ENCODE measurements at regions not wholly inside any gene's neighbourhood (a gene's known extent, or its start where the extent isn't known, plus 50 kb on each side); places are given as distances from the start of the nearest gene placed in this dataset.

GRCh38 chr18:66043009-66043408, 292.2 kb downstream of the CDH7 start:
- H3K18ac ChIP-seq (ENCODE audit: low read length), result no peak overlapping the region
- WGBS (ENCODE audit: extremely low coverage, insufficient coverage, insufficient read length), result no CpG with 5 or more reads among the region's 2 CpGs
- H2AK5ac ChIP-seq (ENCODE audit: low read length), result no peak overlapping the region
- H3K4me2 ChIP-seq (ENCODE audit: low read length), result no peak overlapping the region
- no peak overlapping the region for H3K4ac ChIP-seq (ENCODE audit: low read depth, low read length)
- H2AFZ ChIP-seq (ENCODE audit: insufficient read depth, low read length, poor library complexity), result no peak overlapping the region
- H3K4me3 ChIP-seq (ENCODE audit: low read depth, low read length), result no peak overlapping the region
- no peaks in the 10 kb centered on the region for H3K27me3 ChIP-seq (ENCODE audit: insufficient read depth, low read length)
- no peaks in the 10 kb centered on the region for H3K4me1 ChIP-seq (ENCODE audit: control insufficient read depth in 1 of 2, insufficient read depth in 2 of 2, low read length in 2 of 2)
- H3K9me3 ChIP-seq (ENCODE audit: insufficient read depth, low read depth, low read length), result no peaks in the 10 kb centered on the region
- no peak overlapping the region for H4K12ac ChIP-seq (ENCODE audit: low read depth, low read length)
- H3K14ac ChIP-seq (ENCODE audit: low read length), result no peak overlapping the region
- no peak overlapping the region for H3K9ac ChIP-seq (ENCODE audit: low read length)
- no peak overlapping the region for H4K91ac ChIP-seq (ENCODE audit: low read depth, low read length)
- H2BK12ac ChIP-seq (ENCODE audit: low read length), result no peak overlapping the region
- no peaks in the 10 kb centered on the region for H3K36me3 ChIP-seq (ENCODE audit: control insufficient read depth in 1 of 2, insufficient read depth in 2 of 2, low read length in 2 of 2)
- no peak for DNase-seq
- no peak overlapping the region for H2BK5ac ChIP-seq (ENCODE audit: low read depth, low read length, poor library complexity)
- H3K23ac ChIP-seq (ENCODE audit: low read length), result no peak overlapping the region
- H4K8ac ChIP-seq (ENCODE audit: low read depth, low read length), result no peak overlapping the region
- no peaks in the 10 kb centered on the region for H3K79me2 ChIP-seq (ENCODE audit: control insufficient read depth, insufficient read depth, low read length, poor library complexity)
- no peaks in the 10 kb centered on the region for H3K79me1 ChIP-seq (ENCODE audit: low read length)
- H2BK120ac ChIP-seq (ENCODE audit: insufficient read depth, low read length, poor library complexity), result no peak overlapping the region
- no peak overlapping the region for H3K27ac ChIP-seq (ENCODE audit: low read depth, low read length)

GRCh38 chr18:66013969-66014368, 263.2 kb downstream of the CDH7 start:
- Histone ChIP-seq H3K27ac (ENCODE audit: low read depth, low read length) (no peak overlapping the region), H2AK5ac (ENCODE audit: low read length) (no peak overlapping the region), H3K9ac (ENCODE audit: low read length) (no peak overlapping the region), H3K4me2 (ENCODE audit: low read length) (no peak overlapping the region), H3K4me3 (ENCODE audit: low read depth, low read length) (no peak overlapping the region), H4K12ac (ENCODE audit: low read depth, low read length) (no peak overlapping the region), H2BK120ac (ENCODE audit: insufficient read depth, low read length, poor library complexity) (no peak overlapping the region), H2BK5ac (ENCODE audit: low read depth, low read length, poor library complexity) (no peak overlapping the region), H3K23ac (ENCODE audit: low read length) (no peak overlapping the region), H3K4me1 (ENCODE audit: control insufficient read depth in 1 of 2, insufficient read depth in 2 of 2, low read length in 2 of 2) (no peaks in the 10 kb centered on the region), H3K4ac (ENCODE audit: low read depth, low read length) (no peak overlapping the region), H3K18ac (ENCODE audit: low read length) (no peak overlapping the region), H2BK12ac (ENCODE audit: low read length) (no peak overlapping the region), H4K91ac (ENCODE audit: low read depth, low read length) (no peak overlapping the region), H3K79me1 (ENCODE audit: low read length) (no peaks in the 10 kb centered on the region), H3K27me3 (ENCODE audit: insufficient read depth, low read length) (no peaks in the 10 kb centered on the region), H3K36me3 (ENCODE audit: control insufficient read depth in 1 of 2, insufficient read depth in 2 of 2, low read length in 2 of 2) (no peaks in the 10 kb centered on the region), H2AFZ (ENCODE audit: insufficient read depth, low read length, poor library complexity) (no peak overlapping the region), H4K8ac (ENCODE audit: low read depth, low read length) (no peak overlapping the region), H3K14ac (ENCODE audit: low read length) (no peak overlapping the region), H3K79me2 (ENCODE audit: control insufficient read depth, insufficient read depth, low read length, poor library complexity) (no peaks in the 10 kb centered on the region), H3K9me3 (ENCODE audit: insufficient read depth, low read depth, low read length) (no peaks in the 10 kb centered on the region)
- no peak for DNase-seq
- WGBS (ENCODE audit: extremely low coverage, insufficient coverage, insufficient read length), result no CpG with 5 or more reads among the region's 2 CpGs

- no peak overlapping the region for H3K14ac ChIP-seq (ENCODE audit: low read length)
- DNase-seq, result no peak
- no peak overlapping the region for H3K4me2 ChIP-seq (ENCODE audit: low read length)
- no peak overlapping the region for H4K91ac ChIP-seq (ENCODE audit: low read depth, low read length)
- no peak overlapping the region for H3K23ac ChIP-seq (ENCODE audit: low read length)
- H3K9ac ChIP-seq (ENCODE audit: low read length), result no peak overlapping the region
- H3K36me3 ChIP-seq (ENCODE audit: control insufficient read depth in 1 of 2, insufficient read depth in 2 of 2, low read length in 2 of 2), result no peaks in the 10 kb centered on the region
- no peak overlapping the region for H4K12ac ChIP-seq (ENCODE audit: low read depth, low read length)
- no peak overlapping the region for H2BK5ac ChIP-seq (ENCODE audit: low read depth, low read length, poor library complexity)
- H3K27ac ChIP-seq (ENCODE audit: low read depth, low read length), result no peak overlapping the region
- no peak overlapping the region for H2AK5ac ChIP-seq (ENCODE audit: low read length)
- no peak overlapping the region for H3K18ac ChIP-seq (ENCODE audit: low read length)
- H3K9me3 ChIP-seq (ENCODE audit: insufficient read depth, low read depth, low read length), result no peaks in the 10 kb centered on the region
- no CpG with 5 or more reads among the region's 3 CpGs for WGBS (ENCODE audit: extremely low coverage, insufficient coverage, insufficient read length)
- no peak overlapping the region for H3K4me3 ChIP-seq (ENCODE audit: low read depth, low read length)
- no peak overlapping the region for H4K8ac ChIP-seq (ENCODE audit: low read depth, low read length)
- no peak overlapping the region for H3K4ac ChIP-seq (ENCODE audit: low read depth, low read length)
- H2BK120ac ChIP-seq (ENCODE audit: insufficient read depth, low read length, poor library complexity), result no peak overlapping the region
- no peaks in the 10 kb centered on the region for H3K4me1 ChIP-seq (ENCODE audit: control insufficient read depth in 1 of 2, insufficient read depth in 2 of 2, low read length in 2 of 2)
- no peak overlapping the region for H2BK12ac ChIP-seq (ENCODE audit: low read length)
- H3K27me3 ChIP-seq (ENCODE audit: insufficient read depth, low read length), result no peaks in the 10 kb centered on the region
- H3K79me1 ChIP-seq (ENCODE audit: low read length), result no peaks in the 10 kb centered on the region
- no peaks in the 10 kb centered on the region for H3K79me2 ChIP-seq (ENCODE audit: control insufficient read depth, insufficient read depth, low read length, poor library complexity)
- H2AFZ ChIP-seq (ENCODE audit: insufficient read depth, low read length, poor library complexity), result no peak overlapping the region
Observed at GRCh38 chr18:66011916-66012315, 261.1 kb downstream of the CDH7 start.

GRCh38 chr18:66005831-66006588, 255.2 kb downstream of the CDH7 start:
- Histone ChIP-seq H2BK12ac (ENCODE audit: low read length) (no peak overlapping the region), H4K12ac (ENCODE audit: low read depth, low read length) (no peak overlapping the region), H2AFZ (ENCODE audit: insufficient read depth, low read length, poor library complexity) (no peak overlapping the region), H4K91ac (ENCODE audit: low read depth, low read length) (no peak overlapping the region), H3K9me3 (ENCODE audit: insufficient read depth, low read depth, low read length) (peaks cover 3% of the 10 kb centered on the region), H3K4me2 (ENCODE audit: low read length) (no peak overlapping the region), H2AK5ac (ENCODE audit: low read length) (no peak overlapping the region), H3K9ac (ENCODE audit: low read length) (no peak overlapping the region), H3K4ac (ENCODE audit: low read depth, low read length) (no peak overlapping the region), H3K79me1 (ENCODE audit: low read length) (no peaks in the 10 kb centered on the region), H3K14ac (ENCODE audit: low read length) (no peak overlapping the region), H3K36me3 (ENCODE audit: control insufficient read depth in 1 of 2, insufficient read depth in 2 of 2, low read length in 2 of 2) (no peaks in the 10 kb centered on the region), H3K4me1 (ENCODE audit: control insufficient read depth in 1 of 2, insufficient read depth in 2 of 2, low read length in 2 of 2) (no peaks in the 10 kb centered on the region), H3K18ac (ENCODE audit: low read length) (no peak overlapping the region), H3K27me3 (ENCODE audit: insufficient read depth, low read length) (no peaks in the 10 kb centered on the region), H4K8ac (ENCODE audit: low read depth, low read length) (no peak overlapping the region), H2BK5ac (ENCODE audit: low read depth, low read length, poor library complexity) (no peak overlapping the region), H3K23ac (ENCODE audit: low read length) (no peak overlapping the region), H3K4me3 (ENCODE audit: low read depth, low read length) (no peak overlapping the region), H3K27ac (ENCODE audit: low read depth, low read length) (no peak overlapping the region), H3K79me2 (ENCODE audit: control insufficient read depth, insufficient read depth, low read length, poor library complexity) (no peaks in the 10 kb centered on the region), H2BK120ac (ENCODE audit: insufficient read depth, low read length, poor library complexity) (no peak overlapping the region)
- no peak for DNase-seq
- no CpG with 5 or more reads among the region's 28 CpGs for WGBS (ENCODE audit: extremely low coverage, insufficient coverage, insufficient read length)
